ENCODE measurements at regions not wholly inside any gene's neighbourhood (a gene's known extent, or its start where the extent isn't known, plus 50 kb on each side); places are given as distances from the start of the nearest gene placed in this dataset.

DNA sequence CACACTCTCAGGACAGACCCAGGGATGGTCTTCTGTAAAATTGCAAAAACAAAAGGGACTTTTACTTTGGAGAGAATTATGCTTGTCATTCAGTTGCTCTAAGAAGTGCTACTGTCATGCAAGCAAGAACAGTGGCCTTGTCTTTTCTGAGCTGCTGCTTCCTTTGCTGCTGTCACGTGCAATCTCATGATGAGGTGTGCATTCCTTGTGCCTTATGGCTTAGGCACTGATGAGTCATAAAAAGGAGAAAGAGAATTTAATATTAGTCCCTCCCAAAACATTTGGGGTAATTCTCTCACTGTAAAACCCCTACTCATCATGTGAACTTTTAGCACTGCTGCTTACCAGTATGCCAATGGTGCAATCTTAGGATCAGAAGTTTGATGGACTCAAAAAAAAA lies 2051.3 kb downstream of the TP53TG3F start:
- intact Hi-C loops (cut with micrococcal nuclease), result no loop called here
- TF ChIP-seq, protein P1, sequence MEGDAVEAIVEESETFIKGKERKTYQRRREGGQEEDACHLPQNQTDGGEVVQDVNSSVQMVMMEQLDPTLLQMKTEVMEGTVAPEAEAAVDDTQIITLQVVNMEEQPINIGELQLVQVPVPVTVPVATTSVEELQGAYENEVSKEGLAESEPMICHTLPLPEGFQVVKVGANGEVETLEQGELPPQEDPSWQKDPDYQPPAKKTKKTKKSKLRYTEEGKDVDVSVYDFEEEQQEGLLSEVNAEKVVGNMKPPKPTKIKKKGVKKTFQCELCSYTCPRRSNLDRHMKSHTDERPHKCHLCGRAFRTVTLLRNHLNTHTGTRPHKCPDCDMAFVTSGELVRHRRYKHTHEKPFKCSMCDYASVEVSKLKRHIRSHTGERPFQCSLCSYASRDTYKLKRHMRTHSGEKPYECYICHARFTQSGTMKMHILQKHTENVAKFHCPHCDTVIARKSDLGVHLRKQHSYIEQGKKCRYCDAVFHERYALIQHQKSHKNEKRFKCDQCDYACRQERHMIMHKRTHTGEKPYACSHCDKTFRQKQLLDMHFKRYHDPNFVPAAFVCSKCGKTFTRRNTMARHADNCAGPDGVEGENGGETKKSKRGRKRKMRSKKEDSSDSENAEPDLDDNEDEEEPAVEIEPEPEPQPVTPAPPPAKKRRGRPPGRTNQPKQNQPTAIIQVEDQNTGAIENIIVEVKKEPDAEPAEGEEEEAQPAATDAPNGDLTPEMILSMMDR (IDR thresholded peaks at IDR 0.05), result no peak
- DNase-seq, result no peak
- no peaks in the 10 kb centered on the region for H3K27me3 ChIP-seq (ENCODE audit: control insufficient read depth, insufficient read depth, low read length)
- ATAC-seq, result no peak
- H3K36me3 Mint-ChIP-seq, result peaks cover 7% of the 10 kb centered on the region
- no peak overlapping the region for H3K4me3 ChIP-seq (ENCODE audit: low read length)
- no peaks in the 10 kb centered on the region for H3K36me3 ChIP-seq (ENCODE audit: control insufficient read depth, insufficient read depth, low read length)
- H3K4me1 Mint-ChIP-seq, result no peaks in the 10 kb centered on the region
- no peak overlapping the region for H3K27ac ChIP-seq (ENCODE audit: low read length)
- WGBS (ENCODE audit: insufficient coverage), result 45% methylated on average over 1 of the region's 1 CpG
- H3K27me3 Mint-ChIP-seq (ENCODE audit: low read depth in 2 of 2), result no peaks in the 10 kb centered on the region
- H3K27ac Mint-ChIP-seq, result no peak overlapping the region
- H3K9me3 ChIP-seq (ENCODE audit: control insufficient read depth, insufficient read depth, low read length), result peaks cover 48% of the 10 kb centered on the region
- peaks cover 17 to 37% of the 10 kb centered on the region in 2 donors for H3K9me3 Mint-ChIP-seq
- no peaks in the 10 kb centered on the region for H3K4me1 ChIP-seq (ENCODE audit: control insufficient read depth, insufficient read depth, low read length)
- no peak overlapping the region for H3K4me3 Mint-ChIP-seq

DNA sequence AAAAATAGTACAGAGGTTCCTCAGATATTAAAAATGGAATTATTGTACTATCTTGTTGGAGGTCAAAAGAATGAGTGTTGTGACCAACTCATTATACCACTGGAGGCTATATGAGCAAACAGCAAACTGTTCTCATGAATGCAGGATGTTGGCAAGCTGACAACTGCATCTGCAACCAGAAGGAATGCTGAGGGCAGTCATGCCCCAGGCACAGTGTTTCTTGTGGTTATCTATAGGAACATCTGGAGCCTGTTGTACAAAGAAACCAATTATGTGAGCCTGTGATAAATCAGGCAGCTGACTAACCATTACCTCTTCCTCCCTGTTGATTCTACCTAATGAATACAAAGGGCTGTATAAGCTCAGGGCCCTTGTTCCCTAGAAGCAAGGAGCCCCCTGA lies 2057.1 kb downstream of the TP53TG3F start:
- intact Hi-C loops (cut with micrococcal nuclease), result no loop called here
- TF ChIP-seq, protein P1 (IDR thresholded peaks at IDR 0.05), result no peak

DNA sequence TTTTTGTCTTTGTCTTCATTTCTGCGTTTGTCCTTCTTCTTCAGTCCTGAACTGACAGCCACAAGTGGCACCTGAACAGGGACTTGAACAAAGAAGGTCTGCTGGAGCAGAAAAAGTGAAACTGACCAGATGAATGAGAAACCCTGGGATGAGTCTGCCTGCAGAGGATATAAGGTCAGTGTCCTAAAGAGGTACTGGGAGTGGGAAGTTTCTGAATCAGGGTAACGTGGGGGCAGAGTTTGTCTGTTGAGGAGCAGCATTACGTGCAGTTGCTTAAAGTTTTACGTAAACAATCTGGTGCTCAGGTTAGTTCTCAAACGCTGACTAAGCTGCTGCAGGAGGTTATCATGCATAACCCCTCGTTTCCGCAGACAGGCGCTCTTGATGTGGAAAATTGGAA lies 2057.6 kb downstream of the TP53TG3F start:
- no peak overlapping the region for H3K4me3 Mint-ChIP-seq
- WGBS (ENCODE audit: insufficient coverage), result 67% methylated on average over 8 of the region's 8 CpGs
- H3K4me1 ChIP-seq (ENCODE audit: control insufficient read depth, insufficient read depth, low read length), result no peaks in the 10 kb centered on the region
- ATAC-seq, result no peak
- no peak overlapping the region for H3K27ac Mint-ChIP-seq
- no peaks in the 10 kb centered on the region for H3K4me1 Mint-ChIP-seq
- no peaks in the 10 kb centered on the region for H3K27me3 ChIP-seq (ENCODE audit: control insufficient read depth, insufficient read depth, low read length)
- no peaks in the 10 kb centered on the region for H3K27me3 Mint-ChIP-seq (ENCODE audit: low read depth in 2 of 2)
- no peak overlapping the region for H3K4me3 ChIP-seq (ENCODE audit: low read length)
- H3K9me3 Mint-ChIP-seq, result peaks cover 17 to 29% of the 10 kb centered on the region in 2 donors
- no peak for DNase-seq
- H3K36me3 ChIP-seq (ENCODE audit: control insufficient read depth, insufficient read depth, low read length), result no peaks in the 10 kb centered on the region
- H3K27ac ChIP-seq (ENCODE audit: low read length), result no peak overlapping the region
- TF ChIP-seq, protein P1 (IDR thresholded peaks at IDR 0.05), result no peak
- intact Hi-C loops (cut with micrococcal nuclease), result no loop called here
- peaks cover 27% of the 10 kb centered on the region for H3K9me3 ChIP-seq (ENCODE audit: control insufficient read depth, insufficient read depth, low read length)
- H3K36me3 Mint-ChIP-seq, result peaks cover 7% of the 10 kb centered on the region

More for the DNA sequence above, 2057.1 kb downstream of the TP53TG3F start:
- Histone ChIP-seq H3K27ac (ENCODE audit: low read length) (no peak overlapping the region), H3K4me3 (ENCODE audit: low read length) (no peak overlapping the region), H3K27me3 (ENCODE audit: control insufficient read depth, insufficient read depth, low read length) (no peaks in the 10 kb centered on the region), H3K4me1 (ENCODE audit: control insufficient read depth, insufficient read depth, low read length) (no peaks in the 10 kb centered on the region), H3K36me3 (ENCODE audit: control insufficient read depth, insufficient read depth, low read length) (no peaks in the 10 kb centered on the region), H3K9me3 (ENCODE audit: control insufficient read depth, insufficient read depth, low read length) (peaks cover 27% of the 10 kb centered on the region)
- Mint-ChIP-seq H3K9me3 (peaks cover 15 to 30% of the 10 kb centered on the region in 2 donors), H3K4me1 (no peaks in the 10 kb centered on the region), H3K4me3 (no peak overlapping the region), H3K27me3 (ENCODE audit: low read depth in 2 of 2) (no peaks in the 10 kb centered on the region), H3K27ac (no peak overlapping the region), H3K36me3 (peaks cover 7% of the 10 kb centered on the region)
- no peak for DNase-seq
- no peak for ATAC-seq

DNA sequence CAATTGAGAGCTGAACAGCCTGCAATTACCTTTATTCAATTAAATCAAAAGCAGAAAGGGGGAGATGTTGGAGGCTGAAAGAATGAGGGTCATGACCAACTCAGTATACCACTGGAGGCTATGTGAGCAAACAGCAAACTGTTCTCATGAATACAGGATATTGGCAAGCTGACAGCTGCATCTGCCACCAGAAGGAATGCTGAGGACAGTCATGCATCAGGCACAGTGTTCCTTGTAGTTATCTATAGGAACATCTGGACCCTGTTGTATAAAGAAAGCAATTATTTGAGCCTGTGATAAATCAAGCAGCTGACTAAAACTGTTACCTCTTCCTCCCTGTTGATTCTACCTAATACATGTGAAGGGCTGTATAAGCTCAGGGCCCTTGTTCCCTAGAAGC lies 2064.6 kb downstream of the TP53TG3F start:
- Histone ChIP-seq H3K4me3 (ENCODE audit: low read length) (no peak overlapping the region), H3K36me3 (ENCODE audit: control insufficient read depth, insufficient read depth, low read length) (no peaks in the 10 kb centered on the region), H3K27ac (ENCODE audit: low read length) (no peak overlapping the region), H3K9me3 (ENCODE audit: control insufficient read depth, insufficient read depth, low read length) (peaks cover 30% of the 10 kb centered on the region), H3K27me3 (ENCODE audit: control insufficient read depth, insufficient read depth, low read length) (no peaks in the 10 kb centered on the region), H3K4me1 (ENCODE audit: control insufficient read depth, insufficient read depth, low read length) (no peaks in the 10 kb centered on the region)
- DNase-seq, result no peak
- Mint-ChIP-seq H3K4me3 (no peak overlapping the region), H3K9me3 (peaks cover 12 to 26% of the 10 kb centered on the region in 2 donors), H3K36me3 (peaks cover 19% of the 10 kb centered on the region), H3K27me3 (ENCODE audit: low read depth in 2 of 2) (no peaks in the 10 kb centered on the region), H3K27ac (no peak overlapping the region), H3K4me1 (no peaks in the 10 kb centered on the region)
- intact Hi-C loops (cut with micrococcal nuclease), result no loop called here
- TF ChIP-seq, protein P1 (IDR thresholded peaks at IDR 0.05), result no peak
- no peak for ATAC-seq

All from natural killer cell (primary cell).